Motor neuron (in vitro differentiated cells): ENCODE measurements at regions not wholly inside any gene's neighbourhood (a gene's known extent, or its start where the extent isn't known, plus 50 kb on each side); places are given as distances from the start of the nearest gene placed in this dataset.
"Not testable (repeated sequence)": the region's sequence is repeated elsewhere in the genome, so short reads cannot be mapped to it uniquely, and the experiment has no call there.

Experiments
- ATAC-seq, 8 experiments: fragments of 200-7000 bp; cut with Tn5 transposase; replicated peaks in 6 of 8; 2 replicates each; pipeline ENCODE4 v1.8.0; 2021; ENCODE audit warnings: mild to moderate bottlenecking in 8 of 8, moderate library complexity in 8 of 8
- H3K27ac ChIP-seq, 2 donors: fragments of 250-450 bp; sonication (Bioruptor Pico); 2 replicates each; pipeline ENCODE4 v1.9.0; 2021; ENCODE audit warnings: antibody characterized with exemption in 2 of 2, mild to moderate bottlenecking in 2 of 2, moderate library complexity in 1 of 2
- H3K4me1 ChIP-seq, 2 donors: fragments of 250-450 bp; sonication (Bioruptor Pico); replicated peaks in 1 of 2; 2 replicates each; pipeline ENCODE4 v1.6.1; 2021; ENCODE audit warnings: antibody characterized with exemption in 2 of 2, mild to moderate bottlenecking in 2 of 2, moderate library complexity in 1 of 2
- H3K4me3 ChIP-seq, 5 donors: fragments of 250-450 bp; sonication (Bioruptor Pico); 2 replicates each; pipeline ENCODE4 v1.9.0; 2021; ENCODE audit warnings: antibody characterized with exemption in 5 of 5, mild to moderate bottlenecking in 5 of 5, moderate library complexity in 4 of 5
- WGBS, 10 experiments: fragments of 450-650 bp; shearing (Covaris generic); methylation state at CpG; one replicate each; pipeline ENCODE4 v1.0.0; 2022; 5-methylcytosine and 5-hydroxymethylcytosine counted together
- in situ Hi-C, 9 experiments: fragments of 400-800 bp; cut with MboI; loops; one replicate each; pipeline ENCODE4 v1.15.0; 2021; ENCODE audit warnings: low sequenced_read_pairs in 9 of 9, low pct_unique_long_range_greater_than_20kb in 2 of 9; ENCODE audit not compliant: unreplicated experiment in 9 of 9

GRCh38 chr4:11074581-11075241 lies 354.0 kb downstream of the HS3ST1 start:
- 0 to 86% (median 66%) methylated on average over 1 to 4 of the region's 4 CpGs; no CpG with 5 or more reads in 1 of the 10 experiments for WGBS, 10 experiments
- in situ Hi-C loops = no loop called here
- Histone ChIP-seq H3K27ac (no peak overlapping the region), H3K4me3 (no peak overlapping the region), H3K4me1 (peaks cover 8 to 23% of the 10 kb centered on the region in 2 donors)
- no peak for ATAC-seq

GRCh38 chr4:11073621-11074051 lies 355.1 kb downstream of the HS3ST1 start:
- ATAC-seq = peak in 2 of 8 experiments; percentile 26 to 67
- Histone ChIP-seq H3K4me3 (no peak overlapping the region), H3K4me1 (peaks cover 9 to 33% of the 10 kb centered on the region in 2 donors), H3K27ac (no peak overlapping the region)
- in situ Hi-C loops = no loop called here
- WGBS, 10 experiments = 43 to 97% (median 71%) methylated on average over 2 to 5 of the region's 6 CpGs; no CpG with 5 or more reads in 2 of the 10 experiments

GRCh38 chr4:11072999-11073398 lies 355.7 kb downstream of the HS3ST1 start:
- ATAC-seq = peak in 1 of 8 experiments; percentile 47
- WGBS, 10 experiments = 6 to 100% (median 74%) methylated on average over 1 to 8 of the region's 8 CpGs

GRCh38 chr4:11072463-11072862 lies 356.2 kb downstream of the HS3ST1 start:
- 18 to 100% (median 79%) methylated on average over 1 to 5 of the region's 5 CpGs; no CpG with 5 or more reads in 1 of the 10 experiments for WGBS, 10 experiments
- no peak overlapping the region for H3K27ac ChIP-seq
- no peak overlapping the region for H3K4me3 ChIP-seq
- no peak for ATAC-seq
- in situ Hi-C loops = no loop called here
- peaks cover 9 to 35% of the 10 kb centered on the region in 2 donors for H3K4me1 ChIP-seq

More at GRCh38 chr4:11072999-11073398, 355.7 kb downstream of the HS3ST1 start:
- in situ Hi-C loops = no loop called here
- Histone ChIP-seq H3K27ac (no peak overlapping the region), H3K4me3 (no peak overlapping the region), H3K4me1 (peaks cover 9 to 35% of the 10 kb centered on the region in 2 donors)

GRCh38 chr4:11070813-11071212 lies 357.9 kb downstream of the HS3ST1 start:
- H3K27ac ChIP-seq = no peak overlapping the region
- no peak overlapping the region for H3K4me3 ChIP-seq
- WGBS, 10 experiments = 0 to 100% (median 17%) methylated on average over 1 to 4 of the region's 4 CpGs; no CpG with 5 or more reads in 3 of the 10 experiments
- in situ Hi-C loops = no loop called here
- peaks cover 9 to 42% of the 10 kb centered on the region in 2 donors for H3K4me1 ChIP-seq
- peak in 4 of 8 experiments; percentile 22 to 45 (median 36) for ATAC-seq

- peak in 5 of 8 experiments; percentile 15 to 65 (median 48) for ATAC-seq
Observed at GRCh38 chr4:11069581-11070211, 359.0 kb downstream of the HS3ST1 start.

GRCh38 chr4:11069083-11069482 lies 359.6 kb downstream of the HS3ST1 start:
- in situ Hi-C loops = no loop called here
- H3K4me1 ChIP-seq = peaks cover 9 to 42% of the 10 kb centered on the region in 2 donors
- H3K27ac ChIP-seq = no peak overlapping the region
- WGBS, 10 experiments = 0 to 67% (median 35%) methylated on average over 1 to 3 of the region's 3 CpGs; no CpG with 5 or more reads in 1 of the 10 experiments
- peak in 4 of 8 experiments; percentile 54 to 78 (median 63) for ATAC-seq
- no peak overlapping the region for H3K4me3 ChIP-seq

More at GRCh38 chr4:11069581-11070211, 359.0 kb downstream of the HS3ST1 start:
- WGBS, 10 experiments = 0 to 100% (median 35%) methylated on average over 1 to 2 of the region's 2 CpGs; no CpG with 5 or more reads in 1 of the 10 experiments
- Histone ChIP-seq H3K27ac (no peak overlapping the region), H3K4me3 (no peak overlapping the region), H3K4me1 (peaks cover 9 to 42% of the 10 kb centered on the region in 2 donors)
- in situ Hi-C loops = no loop called here

- ATAC-seq = peak in 1 of 8 experiments; percentile 3
- peak overlapping the region; percentile 10 to 40 (median 27) for H3K4me3 ChIP-seq
- in situ Hi-C loops = not testable (repeated sequence)
Observed at GRCh38 chr4:11066584-11066983, 362.1 kb downstream of the HS3ST1 start.

GRCh38 chr4:11060637-11061036 lies 368.1 kb downstream of the HS3ST1 start:
- H3K4me1 ChIP-seq, in situ Hi-C loops, H3K4me3 ChIP-seq, ATAC-seq, H3K27ac ChIP-seq: not testable (repeated sequence)
- 17 to 83% methylated on average over 1 of the region's 3 CpGs; no CpG with 5 or more reads in 8 of the 10 experiments for WGBS, 10 experiments

More at GRCh38 chr4:11066584-11066983, 362.1 kb downstream of the HS3ST1 start:
- H3K27ac ChIP-seq = peak overlapping the region in 1 of 2 donors; percentile 58
- H3K4me1 ChIP-seq = peaks cover 9 to 34% of the 10 kb centered on the region in 2 donors
- 11 to 100% (median 35%) methylated on average over 1 to 5 of the region's 22 CpGs; no CpG with 5 or more reads in 4 of the 10 experiments for WGBS, 10 experiments

- ATAC-seq, H3K4me1 ChIP-seq, H3K4me3 ChIP-seq, in situ Hi-C loops, H3K27ac ChIP-seq: not testable (repeated sequence)
- 38 to 100% (median 92%) methylated on average over 1 to 7 of the region's 7 CpGs for WGBS, 10 experiments
Observed at GRCh38 chr4:11054937-11055336, 370.4 kb upstream of the CLNK start.

GRCh38 chr4:11053601-11054220 lies 369.1 kb upstream of the CLNK start:
- Histone ChIP-seq H3K27ac (no peak overlapping the region), H3K4me3 (no peak overlapping the region), H3K4me1 (peaks cover 0 to 5% of the 10 kb centered on the region in 2 donors)
- in situ Hi-C loops = no loop called here
- 0 to 100% (median 88%) methylated on average over 1 to 4 of the region's 5 CpGs; no CpG with 5 or more reads in 1 of the 10 experiments for WGBS, 10 experiments
- ATAC-seq = no peak

- in situ Hi-C loops = no loop called here
- Histone ChIP-seq H3K27ac (no peak overlapping the region), H3K4me3 (no peak overlapping the region), H3K4me1 (no peaks in the 10 kb centered on the region)
- no peak for ATAC-seq
- 0 to 100% (median 94%) methylated on average over 1 to 2 of the region's 2 CpGs; no CpG with 5 or more reads in 2 of the 10 experiments for WGBS, 10 experiments
Observed at GRCh38 chr4:11051181-11051580, 366.6 kb upstream of the CLNK start.

- in situ Hi-C loops = no loop called here
- Histone ChIP-seq H3K4me1 (no peaks in the 10 kb centered on the region), H3K27ac (no peak overlapping the region), H3K4me3 (no peak overlapping the region)
- no peak for ATAC-seq
- WGBS, 10 experiments = 20 to 100% (median 93%) methylated on average over 1 to 2 of the region's 2 CpGs; no CpG with 5 or more reads in 3 of the 10 experiments
Observed at GRCh38 chr4:11050766-11051165, 366.2 kb upstream of the CLNK start.
